NCI-H2196 treated with DMSO at 0.1 percent for 48 hours (cell line): ENCODE measurements at regions not wholly inside any gene's neighbourhood (a gene's known extent, or its start where the extent isn't known, plus 50 kb on each side); places are given as distances from the start of the nearest gene placed in this dataset.

Experiments
- DNase-seq: peaks from one replicate; lab custom pipeline; 2025; ENCODE audit not compliant: unreplicated experiment; lab: John Stamatoyannopoulos, UW

DNA sequence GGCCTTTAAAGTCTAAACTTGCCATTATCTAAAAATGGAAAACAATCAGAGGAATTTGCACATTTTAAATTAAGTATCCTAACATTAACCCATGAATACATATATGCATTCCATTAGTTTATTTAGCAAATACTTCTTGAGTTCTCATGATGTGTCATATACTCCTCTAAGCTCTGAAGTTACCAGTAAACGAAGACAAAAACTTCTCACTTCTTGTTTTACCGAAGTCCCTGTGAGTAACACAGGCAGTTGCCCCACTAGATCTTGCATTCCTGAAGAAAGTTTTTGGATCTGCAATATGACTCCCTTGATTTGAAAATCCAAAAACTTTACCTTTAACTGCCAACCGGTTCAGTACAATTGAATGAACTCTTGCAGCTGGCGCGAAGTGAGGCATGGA lies 439.0 kb upstream of the MPDZ start:
- no peak for DNase-seq

DNA sequence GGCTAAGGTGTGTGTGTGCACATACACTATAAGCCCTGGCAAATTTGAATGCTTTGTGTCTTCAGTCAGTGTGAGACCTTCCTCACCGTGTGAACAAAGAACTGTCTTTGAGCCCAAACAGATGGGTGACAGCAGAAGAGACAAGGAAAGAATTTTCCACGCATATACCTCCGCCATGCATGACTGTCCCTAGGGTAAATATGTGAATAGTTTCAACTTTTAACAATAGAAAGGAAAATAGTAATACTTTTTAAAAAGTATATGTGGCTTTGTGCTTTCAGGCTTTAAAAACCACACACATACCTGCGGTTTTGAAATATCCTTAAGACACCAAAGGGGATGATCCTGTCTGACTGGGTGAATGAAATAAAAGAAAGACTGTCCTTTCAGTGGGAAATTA lies 438.6 kb upstream of the MPDZ start:
- no peak for DNase-seq

DNA sequence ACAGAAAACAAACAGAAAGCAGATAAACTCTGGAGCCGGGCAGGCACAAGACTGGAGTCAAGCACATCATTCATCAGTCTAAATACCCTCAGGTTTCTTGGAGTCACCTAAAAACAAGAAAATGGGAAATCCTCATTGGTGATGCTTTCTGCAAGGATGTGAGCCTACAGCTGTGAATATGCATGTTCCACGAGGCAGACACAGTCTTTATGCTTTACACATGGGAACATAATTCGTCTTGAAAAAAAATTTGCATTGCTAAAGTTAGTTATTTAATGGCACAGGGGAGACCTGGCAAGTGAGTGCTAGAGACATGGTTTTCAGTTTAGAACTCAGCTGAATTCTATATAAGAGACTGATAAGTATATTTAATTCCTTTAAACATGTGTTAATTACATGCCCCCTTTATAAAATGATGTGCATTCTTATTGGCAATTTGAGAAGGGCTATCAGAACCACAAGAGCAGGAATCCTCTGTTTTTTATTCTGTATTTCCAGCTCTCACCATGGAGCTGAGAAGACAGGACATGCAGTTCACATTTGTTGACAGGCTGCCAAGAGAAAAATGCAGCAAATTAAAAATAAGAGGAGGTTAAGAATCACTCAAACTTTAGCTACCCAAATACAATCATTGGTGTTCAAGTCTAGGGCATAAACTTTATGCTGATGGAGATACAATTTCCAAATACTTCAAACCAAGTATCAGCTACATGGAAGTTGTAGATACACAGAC lies 438.0 kb upstream of the MPDZ start:
- no peak for DNase-seq

- DNase-seq: no peak
Observed at GRCh38 chr9:13716601-13717321, 437.3 kb upstream of the MPDZ start.

DNA sequence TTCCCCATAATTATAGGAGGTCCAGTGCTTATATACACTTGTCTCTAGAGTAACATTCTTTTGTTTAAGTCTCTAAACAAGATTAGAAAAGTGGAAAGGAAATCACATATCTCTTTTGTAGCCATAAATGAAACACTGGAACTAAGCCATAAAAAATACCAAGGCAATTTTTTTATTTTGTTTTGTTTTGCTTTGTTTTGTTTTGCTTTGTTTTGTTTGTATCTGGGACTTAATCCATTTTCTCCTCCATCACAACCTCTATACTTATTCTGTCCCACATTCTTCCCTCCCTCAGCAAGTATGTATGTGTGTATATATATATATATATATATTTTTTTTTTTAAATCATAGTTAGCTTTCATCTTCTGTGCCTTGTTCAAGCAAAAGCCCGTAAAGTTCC lies 436.6 kb upstream of the MPDZ start:
- DNase-seq: no peak

DNA sequence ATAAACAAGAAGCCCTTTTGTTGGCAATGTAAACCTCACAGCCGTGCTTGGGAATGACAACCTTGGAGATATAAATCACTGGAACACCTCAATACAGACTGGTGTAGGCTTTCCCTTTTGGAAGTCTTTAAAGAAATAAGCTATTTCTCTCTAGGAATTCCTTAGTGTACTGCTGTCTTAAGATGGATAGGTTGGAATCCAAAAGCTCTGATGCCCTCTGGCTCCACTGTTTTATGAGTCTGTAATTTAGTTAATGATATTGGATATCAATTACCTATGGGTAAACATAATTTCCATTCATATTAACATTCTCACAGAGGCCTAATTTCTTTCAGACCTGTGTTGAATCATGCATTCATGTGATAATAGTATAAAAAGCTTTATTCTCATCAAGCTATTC lies 435.9 kb upstream of the MPDZ start:
- DNase-seq: no peak

DNA sequence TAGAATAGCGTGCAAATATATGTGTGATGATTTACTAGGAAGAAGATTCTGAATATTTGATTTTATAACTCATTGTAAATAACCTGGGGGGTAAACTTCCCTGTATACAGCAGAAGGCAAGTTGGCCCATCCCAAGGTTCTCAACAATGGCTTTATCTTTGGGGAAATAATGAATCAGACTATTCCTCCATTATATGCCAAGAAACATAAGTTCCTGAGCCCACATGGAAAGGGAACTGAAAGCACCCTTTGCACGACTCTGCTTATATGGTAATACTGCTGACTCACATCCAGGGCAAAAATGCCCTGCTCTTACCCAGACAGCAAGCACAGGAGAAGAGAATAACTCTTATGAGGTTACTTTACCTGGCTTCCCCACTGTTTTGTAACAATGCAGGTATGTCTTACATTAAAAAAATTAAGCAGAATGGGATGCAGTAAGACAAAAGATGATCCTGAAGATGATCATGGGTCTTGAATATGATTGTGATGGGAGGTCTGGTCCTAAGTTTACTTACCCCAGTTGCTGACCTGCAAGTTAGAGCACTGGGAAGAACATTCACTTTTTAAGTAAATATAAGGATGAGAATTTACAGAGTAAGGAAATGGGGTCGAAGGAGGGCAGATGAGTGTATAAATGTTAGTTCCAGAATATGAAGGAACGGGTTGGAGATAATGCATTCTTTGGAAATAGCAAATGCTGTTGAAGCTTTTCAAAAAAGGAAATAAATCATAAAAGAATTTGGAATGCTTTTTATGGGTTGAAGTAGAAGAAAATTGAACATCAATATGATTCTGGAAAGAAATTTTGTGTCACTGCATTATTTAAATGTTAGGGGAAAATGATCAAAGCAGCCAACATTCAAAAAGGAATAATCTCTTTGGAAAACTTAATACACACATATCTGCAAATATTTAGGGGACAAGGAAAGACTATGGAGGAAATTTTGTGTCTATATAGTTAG lies 428.4 kb upstream of the MPDZ start:
- no peak for DNase-seq

- DNase-seq: no peak
Observed at GRCh38 chr9:13705918-13706317, 426.4 kb upstream of the MPDZ start.

GRCh38 chr9:13705373-13705772 lies 425.9 kb upstream of the MPDZ start:
- DNase-seq: no peak

- no peak for DNase-seq
Observed at GRCh38 chr9:13690595-13690994, 411.1 kb upstream of the MPDZ start.

DNA sequence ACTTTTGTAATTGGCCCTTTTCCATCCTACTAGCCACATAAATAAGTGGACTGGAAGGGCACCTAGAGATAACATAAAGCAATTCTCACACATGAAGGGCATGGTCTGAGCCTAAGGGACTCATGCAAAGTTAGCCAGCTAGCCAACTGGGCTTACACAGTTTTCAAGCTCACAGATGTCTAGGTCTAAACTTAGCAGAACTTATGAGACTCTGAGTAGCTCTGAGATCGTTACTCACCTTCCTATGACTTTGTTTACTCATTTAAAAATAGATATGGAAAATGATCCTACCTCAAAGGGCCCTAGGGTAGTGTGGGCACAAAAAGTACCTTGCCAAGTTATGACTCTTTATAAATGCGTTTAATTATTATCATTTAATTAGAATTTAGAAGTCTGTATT lies 410.4 kb upstream of the MPDZ start:
- no peak for DNase-seq

GRCh38 chr9:13688990-13689600 lies 409.6 kb upstream of the MPDZ start:
- no peak for DNase-seq

- DNase-seq: no peak
Observed at GRCh38 chr9:13688223-13688989, 408.9 kb upstream of the MPDZ start.

GRCh38 chr9:13684656-13685055 lies 405.2 kb upstream of the MPDZ start:
- no peak for DNase-seq

DNA sequence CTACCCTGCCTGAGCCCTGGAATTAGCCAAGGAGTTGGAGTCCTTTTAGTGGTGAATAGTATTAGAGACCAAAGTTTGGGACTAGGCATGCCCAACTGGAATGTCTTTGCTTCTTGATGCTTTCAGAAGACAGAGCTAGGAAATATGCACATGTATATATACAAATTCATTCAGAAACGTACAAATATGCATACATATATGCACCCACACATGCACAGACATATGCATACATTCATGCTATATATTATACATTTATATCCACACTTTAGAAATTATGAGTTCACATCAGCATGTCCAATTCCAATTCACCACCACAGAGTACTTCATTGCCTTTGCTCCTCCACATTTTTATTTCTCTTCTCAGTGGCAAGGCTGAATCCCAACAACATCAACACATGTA lies 398.3 kb upstream of the MPDZ start:
- DNase-seq: no peak

- DNase-seq: no peak
Observed at GRCh38 chr9:13675638-13676000, 396.1 kb upstream of the MPDZ start.

DNA sequence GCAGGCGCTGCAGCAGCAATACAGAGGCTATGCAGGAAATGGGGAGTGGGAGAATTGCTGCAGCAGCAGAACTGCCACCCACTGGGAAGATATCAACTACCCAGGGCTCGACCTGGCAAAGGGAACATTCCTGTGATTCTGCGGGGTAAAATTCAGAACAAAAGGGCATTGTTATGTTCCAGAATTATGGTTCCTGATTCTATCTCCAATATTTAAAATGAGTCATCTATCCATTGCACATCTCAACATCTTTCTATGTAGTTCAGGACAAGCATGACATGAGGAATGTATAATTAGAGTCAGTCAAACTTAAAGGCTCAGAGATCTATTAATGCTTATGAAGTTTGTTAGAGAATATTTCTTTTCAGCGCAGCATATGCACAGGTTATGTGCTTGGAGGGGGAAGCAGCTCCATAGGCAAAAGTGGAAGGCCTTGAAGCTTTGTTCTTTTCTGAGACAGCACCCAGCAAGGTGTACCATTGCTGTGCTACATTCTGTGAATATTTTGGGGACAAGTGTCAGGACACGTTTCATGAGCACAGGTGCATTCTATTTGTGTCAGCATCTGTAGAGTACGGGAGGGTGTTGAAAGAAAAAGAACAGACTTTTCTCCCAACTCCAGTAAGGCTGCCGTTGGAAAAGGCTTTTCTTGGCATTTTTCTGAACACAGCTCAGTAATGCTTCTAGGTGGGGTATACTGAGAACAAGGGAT lies 395.6 kb upstream of the MPDZ start:
- no peak for DNase-seq

DNA sequence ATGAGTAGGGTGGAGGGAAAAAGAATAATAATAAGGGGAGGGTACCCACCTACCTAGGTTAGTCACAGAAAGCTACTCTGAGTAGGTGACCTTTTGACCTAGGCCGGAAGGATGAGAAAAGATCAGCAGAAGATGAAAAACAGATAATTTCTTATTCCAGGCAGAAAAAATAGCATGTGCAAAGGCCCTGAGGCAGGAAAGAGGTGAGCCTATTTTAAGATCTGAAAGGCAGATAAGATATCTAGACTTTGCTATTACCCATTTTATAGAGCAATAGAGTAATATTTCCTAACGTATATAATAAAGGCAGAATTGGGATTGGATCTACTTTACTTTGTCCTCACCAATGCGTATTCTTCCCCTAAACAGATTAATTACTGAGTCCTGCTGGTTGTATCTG lies 393.9 kb upstream of the MPDZ start:
- no peak for DNase-seq

DNA sequence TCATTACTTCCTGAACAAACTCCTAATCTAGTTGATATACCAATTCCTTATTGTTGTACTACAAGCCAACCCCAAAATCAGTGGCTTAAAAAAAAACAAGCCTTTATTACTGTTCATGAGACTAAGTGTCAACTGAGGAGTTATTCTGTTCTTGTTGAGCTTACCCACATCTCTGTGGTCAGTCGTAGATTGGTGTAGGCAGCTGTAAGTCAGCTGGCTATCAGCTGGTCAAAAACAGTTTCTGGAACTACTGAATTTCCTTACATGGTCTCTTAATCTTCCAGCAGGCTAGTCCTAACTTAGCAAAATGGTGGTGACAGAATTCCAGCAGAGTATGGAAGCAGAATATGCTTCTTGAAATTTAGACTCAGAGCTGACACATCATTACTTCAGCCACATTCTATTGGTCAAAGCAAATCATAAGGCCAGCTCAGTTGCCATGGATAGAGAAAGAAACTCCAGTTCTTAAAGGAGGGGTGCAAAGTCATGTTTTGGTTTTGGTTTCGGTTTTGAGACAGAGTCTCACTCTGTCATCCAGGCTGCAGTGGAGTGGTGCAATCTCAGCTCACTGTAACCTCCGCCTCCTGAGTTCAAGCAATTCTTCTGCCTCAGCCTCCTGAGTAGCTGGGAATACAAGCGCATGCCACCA lies 386.1 kb upstream of the MPDZ start:
- peak; percentile 34 for DNase-seq
